ENCODE measurements at regions not wholly inside any gene's neighbourhood (a gene's known extent, or its start where the extent isn't known, plus 50 kb on each side); places are given as distances from the start of the nearest gene placed in this dataset.

DNA sequence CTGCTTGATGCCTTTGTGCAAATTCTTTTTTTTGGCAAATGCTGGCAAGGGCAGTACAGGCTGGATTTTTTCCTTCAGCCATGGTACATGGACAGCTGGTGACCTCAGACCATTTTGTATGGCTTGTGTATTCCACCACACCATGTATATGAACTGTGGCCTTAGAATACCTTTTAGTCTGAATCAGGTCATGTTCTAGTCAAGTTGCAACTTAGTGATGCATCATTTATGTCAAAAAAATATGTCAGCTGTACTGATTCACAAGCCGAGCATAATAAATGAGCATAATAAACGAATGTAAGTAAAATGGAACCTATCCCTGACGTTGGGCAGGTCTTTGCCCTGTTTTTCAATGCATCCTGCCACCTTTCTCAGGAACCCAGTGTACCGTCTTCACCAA, 219.7 kb upstream of the RUNX1 start:
- DNase-seq (ENCODE audit: low read depth in 2 of 2): no peak

- no peak for DNase-seq (ENCODE audit: low read depth in 2 of 2)
Measured at GRCh38 chr21:35268261-35268660, 219.2 kb upstream of the RUNX1 start.

GRCh38 chr21:35266546-35266945, 217.4 kb upstream of the RUNX1 start:
- no peak for DNase-seq (ENCODE audit: low read depth in 2 of 2)

GRCh38 chr21:35265170-35265877, 216.2 kb upstream of the RUNX1 start:
- DNase-seq (ENCODE audit: low read depth in 2 of 2): no peak

- DNase-seq (ENCODE audit: low read depth in 2 of 2): no peak
Measured at GRCh38 chr21:35259457-35259856, 210.4 kb upstream of the RUNX1 start.

- DNase-seq (ENCODE audit: low read depth in 2 of 2): no peak
Measured at GRCh38 chr21:35258521-35258920, 209.4 kb upstream of the RUNX1 start.

- DNase-seq (ENCODE audit: low read depth in 2 of 2): no peak
Measured at GRCh38 chr21:35257413-35257812, 208.3 kb upstream of the RUNX1 start.

- DNase-seq (ENCODE audit: low read depth in 2 of 2): no peak
Measured at GRCh38 chr21:35256468-35256988, 207.4 kb upstream of the RUNX1 start.

GRCh38 chr21:35254765-35255138, 205.7 kb upstream of the RUNX1 start:
- no peak for DNase-seq (ENCODE audit: low read depth in 2 of 2)

- DNase-seq (ENCODE audit: low read depth in 2 of 2): no peak
Measured at GRCh38 chr21:35254006-35254764, 205.1 kb upstream of the RUNX1 start.

DNA sequence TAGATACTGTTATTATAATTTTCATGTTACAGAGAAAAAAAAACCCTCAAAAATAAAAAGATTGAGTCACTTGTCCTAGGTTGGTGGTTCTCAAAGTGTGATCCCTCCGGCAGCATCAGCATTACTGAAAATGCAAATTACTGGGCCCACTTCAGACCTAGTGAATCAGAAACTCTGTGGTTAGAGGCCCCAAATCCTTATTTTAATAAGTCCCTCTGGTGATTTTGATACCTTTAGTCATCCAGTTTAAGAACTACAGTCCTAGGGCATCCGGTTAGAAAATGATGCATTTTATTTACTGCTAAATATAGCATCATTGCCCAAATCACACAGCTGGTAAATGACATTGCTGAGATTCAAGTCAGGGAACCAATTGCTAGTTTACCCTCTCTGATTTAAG, 203.7 kb upstream of the RUNX1 start:
- peak in 1 of 2 donors; percentile 16 for DNase-seq (ENCODE audit: low read depth in 2 of 2)

DNA sequence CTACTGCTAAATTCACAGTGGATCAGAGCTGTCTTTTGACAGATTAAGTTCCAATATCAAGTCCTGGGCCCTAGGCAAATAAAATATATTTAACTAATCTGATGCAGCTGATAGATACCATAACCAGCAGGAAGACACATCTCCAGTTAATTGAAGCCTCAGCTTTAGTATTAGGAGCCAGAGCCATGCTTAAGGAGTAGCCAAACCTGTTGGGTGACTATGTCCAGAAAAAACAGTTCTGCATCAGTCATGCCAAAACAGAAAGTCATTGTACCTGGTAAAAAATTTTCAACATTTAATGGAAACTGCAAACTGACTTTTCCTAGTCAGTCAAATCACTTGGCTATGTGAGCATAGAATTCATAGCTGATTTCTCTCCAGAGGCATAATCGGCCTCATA, 200.5 kb upstream of the RUNX1 start:
- DNase-seq (ENCODE audit: low read depth in 2 of 2): no peak

GRCh38 chr21:35245879-35246278, 196.8 kb upstream of the RUNX1 start:
- no peak for DNase-seq (ENCODE audit: low read depth in 2 of 2)

DNA sequence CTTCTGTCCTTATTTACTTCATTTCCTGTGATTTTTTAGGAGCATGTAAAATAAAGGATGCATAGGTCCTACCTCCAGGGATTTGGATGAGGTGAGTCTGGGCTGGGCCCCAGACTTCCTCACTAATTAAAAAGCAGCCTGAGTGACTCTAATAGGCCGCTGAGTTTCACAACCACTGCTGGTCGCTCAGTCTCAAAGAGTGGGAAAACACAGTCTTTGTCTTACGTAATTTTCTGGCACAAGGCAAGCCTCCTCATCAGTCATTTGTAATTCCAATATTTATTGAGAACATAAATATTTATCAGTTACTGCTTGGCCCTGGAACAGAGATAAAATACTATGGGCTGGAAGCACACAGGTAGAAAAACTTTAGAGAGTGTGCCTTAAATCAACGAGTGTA, 195.4 kb upstream of the RUNX1 start:
- no peak for DNase-seq (ENCODE audit: low read depth in 2 of 2)

DNA sequence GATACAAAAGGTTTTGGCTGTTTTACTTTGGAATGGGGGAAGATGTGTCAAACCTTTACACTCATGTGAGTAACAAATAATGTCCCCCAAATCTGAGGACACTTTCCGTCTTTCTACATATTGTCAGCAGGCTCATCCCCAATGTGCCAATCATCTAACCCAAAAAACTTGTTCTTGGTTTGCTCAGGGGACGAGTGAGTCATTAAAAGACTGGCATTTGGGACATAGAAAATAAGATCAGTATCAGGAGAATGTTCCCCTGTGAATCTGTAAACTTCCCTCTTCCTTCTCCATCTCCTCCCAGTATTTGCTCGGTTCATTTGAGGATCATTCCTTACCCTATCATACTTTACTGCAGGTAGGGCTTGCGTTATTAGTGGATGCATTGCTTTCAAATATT, 194.1 kb upstream of the RUNX1 start:
- DNase-seq (ENCODE audit: low read depth in 2 of 2): no peak

DNA sequence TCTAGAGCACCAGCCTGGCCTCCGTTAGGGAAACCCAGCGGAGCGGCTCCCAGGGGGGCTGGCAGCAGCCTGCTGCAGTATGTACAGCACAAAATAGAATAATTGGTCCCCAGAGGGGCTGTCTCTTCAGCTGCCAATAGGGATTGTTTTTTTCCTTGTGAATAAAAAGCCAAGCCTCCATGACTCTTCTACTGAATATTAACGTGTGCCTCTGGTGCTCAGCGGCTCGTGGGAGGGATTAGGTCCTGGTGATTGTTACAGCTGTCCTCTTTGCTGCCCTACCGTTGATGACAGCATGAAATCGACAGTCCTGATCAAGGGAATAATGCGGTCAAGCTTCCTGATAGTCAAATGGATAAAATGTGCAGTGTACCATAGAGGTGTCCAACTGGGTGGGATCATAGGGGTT, 190.7 kb upstream of the RUNX1 start:
- no peak for DNase-seq (ENCODE audit: low read depth in 2 of 2)

GRCh38 chr21:35238119-35238518, 189.0 kb upstream of the RUNX1 start:
- no peak for DNase-seq (ENCODE audit: low read depth in 2 of 2)

- DNase-seq (ENCODE audit: low read depth in 2 of 2): no peak
Measured at GRCh38 chr21:35237287-35237686, 188.2 kb upstream of the RUNX1 start.

GRCh38 chr21:35236090-35236489, 187.0 kb upstream of the RUNX1 start:
- DNase-seq (ENCODE audit: low read depth in 2 of 2): no peak

DNA sequence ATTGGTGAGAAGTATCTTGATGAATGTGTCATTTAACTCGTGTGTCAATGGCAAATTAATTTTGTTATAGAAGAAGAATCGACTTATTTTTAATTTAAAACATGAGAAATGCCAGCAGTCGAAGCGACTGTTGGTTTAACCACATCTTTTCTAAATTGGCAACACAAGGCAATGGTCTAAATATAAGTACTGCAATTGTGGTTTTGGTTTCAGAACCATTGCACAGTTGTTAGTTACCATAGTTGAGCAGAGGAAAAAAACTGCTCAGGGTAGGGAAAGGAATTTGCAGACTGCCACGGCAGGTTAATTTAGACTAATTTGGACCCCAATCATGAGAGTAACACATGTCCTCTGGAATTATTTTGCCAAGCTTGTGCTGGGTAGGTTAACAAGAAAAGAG, 185.6 kb upstream of the RUNX1 start:
- no peak for DNase-seq (ENCODE audit: low read depth in 2 of 2)

DNA sequence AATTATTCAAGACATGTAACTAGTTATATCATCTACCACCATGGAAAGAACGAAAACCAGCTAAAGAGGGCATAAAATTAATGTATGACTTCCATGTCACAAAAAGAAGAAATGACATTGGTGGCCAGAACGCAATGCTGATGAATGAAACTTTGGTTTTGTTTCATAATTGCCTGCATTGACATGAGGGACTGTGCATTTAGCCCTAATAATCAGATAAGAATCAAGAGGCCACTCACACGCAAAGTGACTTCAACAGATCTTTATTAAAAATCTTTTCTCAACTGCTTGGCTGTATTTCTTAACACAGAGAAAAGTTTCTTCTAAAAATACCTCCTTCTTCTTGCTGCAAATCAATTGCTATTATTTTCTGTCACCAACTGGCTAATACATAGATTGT, 184.7 kb upstream of the RUNX1 start:
- DNase-seq (ENCODE audit: low read depth in 2 of 2): no peak

DNA sequence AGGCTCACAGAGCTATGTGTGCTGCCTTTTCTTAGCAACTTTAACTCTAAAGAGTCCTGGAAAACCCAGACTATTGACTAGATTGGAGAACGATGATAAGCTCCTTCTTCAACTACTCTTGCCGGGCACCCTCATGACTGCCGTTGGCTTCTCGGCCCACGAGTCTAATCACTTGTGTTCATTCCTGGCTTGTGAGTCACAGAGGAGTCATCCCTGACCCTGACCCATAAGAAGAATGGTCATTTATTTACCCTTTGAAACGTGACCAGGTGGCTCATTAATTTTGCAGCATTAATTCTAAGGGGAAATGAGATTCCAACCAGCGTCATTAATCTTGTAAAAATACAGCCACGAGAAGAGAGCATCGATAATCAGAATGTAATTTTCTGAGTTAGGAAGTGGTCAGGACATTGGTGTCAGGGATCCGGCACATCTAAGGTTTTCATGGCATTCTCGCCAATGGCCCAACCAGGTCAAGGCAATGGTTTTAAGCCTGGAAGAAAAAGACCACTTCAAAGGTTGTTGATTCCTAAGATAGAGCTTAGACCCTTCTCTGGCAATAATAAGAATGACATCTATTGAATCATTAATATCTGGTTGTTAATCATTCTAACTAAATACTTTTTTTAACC, 183.6 kb upstream of the RUNX1 start:
- no peak for DNase-seq (ENCODE audit: low read depth in 2 of 2)

- DNase-seq (ENCODE audit: low read depth in 2 of 2): no peak
Measured at GRCh38 chr21:35231090-35231489, 182.0 kb upstream of the RUNX1 start.
